ENCODE measurements at regions not wholly inside any gene's neighbourhood (a gene's known extent, or its start where the extent isn't known, plus 50 kb on each side); places are given as distances from the start of the nearest gene placed in this dataset.

DNA sequence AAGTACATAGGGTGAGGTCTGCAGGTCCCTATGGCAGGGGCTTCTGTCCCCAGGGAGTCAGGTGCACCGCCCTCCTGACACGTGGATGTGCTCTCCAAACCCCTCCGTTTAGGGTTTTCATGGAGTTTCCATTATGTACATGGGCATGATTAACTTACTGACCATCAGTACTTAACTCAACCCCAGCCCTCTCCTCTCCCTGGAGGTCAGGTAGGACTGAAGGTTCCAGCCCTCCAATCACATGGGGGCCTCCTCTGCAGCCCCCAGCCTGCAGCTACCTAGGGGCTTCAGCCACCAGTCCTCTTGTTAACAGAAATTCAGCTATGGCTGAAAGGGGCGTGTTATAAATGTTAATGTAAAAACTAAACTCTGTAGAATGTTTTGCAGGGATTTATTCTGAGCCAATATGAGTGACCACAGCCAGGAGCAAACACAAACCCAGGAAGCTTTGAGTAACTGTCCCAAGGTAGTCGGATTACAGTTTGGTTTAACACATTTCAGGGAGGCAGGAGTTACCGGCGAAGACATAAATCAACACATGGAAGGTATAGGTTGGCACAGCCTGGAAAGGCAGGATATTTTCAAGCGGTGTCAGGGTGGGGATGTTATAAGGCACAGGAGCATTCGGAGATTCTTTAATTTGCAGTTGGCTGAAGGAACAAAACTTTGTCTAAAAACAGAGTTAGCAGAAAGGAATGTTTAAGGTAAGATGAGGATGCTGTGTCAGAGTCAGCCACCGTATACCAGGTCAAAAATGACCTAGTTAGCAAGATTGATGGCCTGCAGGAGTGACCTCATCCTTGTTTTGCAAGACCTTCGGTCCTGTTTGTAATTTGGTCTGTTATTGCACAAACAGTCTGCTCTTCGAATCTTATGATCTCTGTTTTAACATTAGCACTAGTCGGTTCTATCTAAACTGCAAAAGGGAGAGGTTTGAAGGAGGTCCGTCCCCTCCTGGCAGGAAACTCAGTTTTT is 75.2 kb downstream of the TNFAIP2 start:
- TF ChIP-seq CTCF (IDR thresholded peaks at IDR 0.05; ENCODE audit: insufficient read depth, low read length, missing control alignments) = no peak
- CTCF ChIA-PET = no interaction called here
- DNase-seq (ENCODE audit: low read depth, low spot score) = no peak
- POLR2A ChIA-PET = no interaction called here
- no peak overlapping the region for H3K4me3 ChIP-seq (ENCODE audit: low read depth, low read length)

- ChIA-PET POLR2A (no interaction called here), CTCF (no interaction called here)
- H3K4me3 ChIP-seq (ENCODE audit: low read depth, low read length) = no peak overlapping the region
- no peak for TF ChIP-seq CTCF (IDR thresholded peaks at IDR 0.05; ENCODE audit: insufficient read depth, low read length, missing control alignments)
- DNase-seq (ENCODE audit: low read depth, low spot score) = no peak
These were observed 75.9 kb downstream of the TNFAIP2 start for GRCh38 chr14:103199124-103199523.

DNA sequence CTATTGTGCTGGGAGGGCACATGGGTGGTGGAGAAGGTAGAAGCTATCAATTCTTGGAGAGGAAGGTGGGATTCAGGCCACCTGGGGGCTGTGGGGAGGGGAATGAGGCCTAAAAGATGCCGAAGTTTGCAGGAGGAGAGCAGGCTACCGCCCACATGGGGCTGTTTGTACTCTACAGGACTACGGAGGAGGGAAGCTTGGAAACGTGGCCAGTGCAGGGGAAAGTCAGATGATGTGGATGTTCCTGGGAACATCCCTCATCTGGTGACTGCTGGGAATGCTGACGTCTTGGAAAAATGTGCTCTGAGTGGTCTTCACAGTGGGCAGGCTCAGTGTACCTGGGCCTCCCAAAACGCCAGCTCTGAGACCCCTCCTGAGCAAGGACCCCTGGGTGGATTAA is 78.5 kb downstream of the TNFAIP2 start:
- ChIA-PET POLR2A (no interaction called here), CTCF (interaction anchor here (1.1 to 1.9 kb wide), 4 partner anchors 10 to 508 kb away, joined by 3 to 6 read pairs (median 3); no protein-coding TSS in a partner anchor)
- no peak for TF ChIP-seq CTCF (IDR thresholded peaks at IDR 0.05; ENCODE audit: insufficient read depth, low read length, missing control alignments)
- DNase-seq (ENCODE audit: low read depth, low spot score) = no peak
- no peak overlapping the region for H3K4me3 ChIP-seq (ENCODE audit: low read depth, low read length)

GRCh38 chr14:103204852-103205540 is 81.7 kb downstream of the TNFAIP2 start:
- POLR2A ChIA-PET = no interaction called here
- TF ChIP-seq CTCF (IDR thresholded peaks at IDR 0.05; ENCODE audit: insufficient read depth, low read length, missing control alignments) = no peak
- CTCF ChIA-PET = interaction anchor here (1.0 to 1.4 kb wide), 2 partner anchors 20 to 99 kb away, joined by 4 to 6 read pairs; no protein-coding TSS in a partner anchor

GRCh38 chr14:103205541-103205906 is 82.3 kb downstream of the TNFAIP2 start:
- DNase-seq (ENCODE audit: low read depth, low spot score) = no peak
- H3K4me3 ChIP-seq (ENCODE audit: low read depth, low read length) = no peak overlapping the region
- ChIA-PET CTCF (interaction anchor here (1.0 kb wide), 2 partner anchors 21 to 130 kb away, joined by 4 read pairs; no protein-coding TSS in a partner anchor), POLR2A (no interaction called here)
- no peak for TF ChIP-seq CTCF (IDR thresholded peaks at IDR 0.05; ENCODE audit: insufficient read depth, low read length, missing control alignments)

More at GRCh38 chr14:103204852-103205540, 81.7 kb downstream of the TNFAIP2 start:
- no peak for DNase-seq (ENCODE audit: low read depth, low spot score)
- no peak overlapping the region for H3K4me3 ChIP-seq (ENCODE audit: low read depth, low read length)

DNA sequence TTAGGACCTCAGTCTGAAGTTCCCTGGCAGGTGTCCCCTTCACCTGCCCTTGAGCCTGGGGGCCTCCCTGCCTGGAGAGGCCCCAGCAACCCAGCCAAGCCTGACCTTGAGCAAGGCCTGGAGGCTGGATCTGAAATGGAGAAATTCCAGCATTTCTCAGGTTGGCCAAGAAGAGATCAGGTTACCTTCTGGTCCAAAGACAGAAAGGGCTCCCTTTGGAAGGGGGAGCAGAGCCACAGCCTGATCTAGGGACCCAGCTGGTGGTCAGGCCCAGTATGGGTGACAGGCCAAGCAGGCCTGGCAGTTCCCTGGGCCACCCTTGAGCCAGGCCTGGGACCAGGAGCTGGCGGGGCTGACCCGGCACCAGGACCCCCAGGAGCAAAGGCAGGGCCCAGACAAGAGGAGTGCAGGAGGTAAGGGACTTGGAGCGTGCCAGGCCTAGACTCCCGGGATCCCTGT is 82.8 kb downstream of the TNFAIP2 start:
- TF ChIP-seq CTCF (IDR thresholded peaks at IDR 0.05; ENCODE audit: insufficient read depth, low read length, missing control alignments) = no peak
- ChIA-PET CTCF (interaction anchor here (1.0 kb wide), 2 partner anchors 22 to 130 kb away, joined by 4 read pairs; no protein-coding TSS in a partner anchor), POLR2A (no interaction called here)
- no peak for DNase-seq (ENCODE audit: low read depth, low spot score)
- H3K4me3 ChIP-seq (ENCODE audit: low read depth, low read length) = no peak overlapping the region
